Activated CD4-positive, CD25-positive, alpha-beta regulatory T cell (primary cell): ENCODE measurements at regions not wholly inside any gene's neighbourhood (a gene's known extent, or its start where the extent isn't known, plus 50 kb on each side); places are given as distances from the start of the nearest gene placed in this dataset.
"Not testable (repeated sequence)": the region's sequence is repeated elsewhere in the genome, so short reads cannot be mapped to it uniquely, and the experiment has no call there.

ENCODE experiments used
- DNase-seq, 4 experiments: peaks; one replicate each; lab custom pipeline; 2025; lab: John Stamatoyannopoulos, UW

- DNase-seq, result no peak
These were observed 147.9 kb upstream of the DPH6 start for GRCh38 chr15:35693886-35694285.

DNA sequence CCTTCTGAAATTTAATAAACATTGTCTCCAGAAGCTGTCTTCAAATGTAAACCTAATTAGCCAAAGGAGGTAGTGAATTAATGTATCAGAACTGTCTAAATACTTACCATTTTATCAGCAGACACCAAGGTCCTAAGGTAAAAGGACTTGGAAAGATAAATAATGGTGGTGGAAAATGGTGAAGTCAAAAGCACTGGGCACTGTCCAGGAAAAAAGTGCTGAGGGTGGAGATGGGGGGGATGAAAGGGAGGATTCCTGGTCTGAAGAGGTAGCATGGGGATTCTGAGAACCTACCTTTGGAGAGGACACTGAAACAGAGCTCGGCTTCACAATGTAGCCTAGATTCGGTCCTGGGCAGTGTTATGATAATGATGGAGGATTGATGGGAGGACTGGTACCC lies 149.0 kb upstream of the DPH6 start:
- no peak for DNase-seq

GRCh38 chr15:35696767-35697231 lies 150.8 kb upstream of the DPH6 start:
- DNase-seq, result no peak

DNA sequence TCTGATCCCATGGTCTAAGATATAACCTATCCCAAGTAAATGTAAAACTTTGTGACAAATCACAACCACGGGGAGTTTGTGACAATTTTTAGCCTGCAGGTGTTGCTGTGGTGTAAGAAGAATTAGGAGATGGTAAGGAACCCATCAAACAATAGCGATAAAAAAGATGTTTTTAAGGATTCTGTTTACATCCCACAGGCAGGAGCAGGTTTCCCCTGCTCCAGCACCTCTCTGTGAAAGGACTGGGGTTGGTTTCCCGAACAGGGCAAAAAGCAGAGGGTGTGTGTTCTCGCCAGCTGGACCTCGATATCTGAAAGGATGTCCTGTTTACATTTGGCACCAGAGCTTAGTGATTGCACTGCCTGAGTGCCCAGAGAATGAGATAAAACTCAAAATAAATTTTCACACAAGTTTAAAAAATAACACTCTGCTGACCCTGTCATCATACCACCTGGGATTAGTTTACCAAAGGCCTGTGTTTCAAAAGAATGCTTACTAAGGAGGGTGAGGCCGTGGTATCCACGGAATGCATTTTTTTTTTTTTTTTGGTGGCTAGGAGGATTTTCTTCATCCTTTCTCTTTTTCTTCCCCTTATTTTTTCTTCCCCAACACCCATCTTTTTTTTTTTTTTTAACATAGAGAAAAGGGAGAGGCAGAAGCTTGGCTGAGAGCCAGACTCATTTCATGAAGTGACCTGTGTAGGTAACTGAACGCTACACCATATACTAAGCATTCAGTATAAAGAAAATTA lies 151.8 kb upstream of the DPH6 start:
- DNase-seq, result no peak

- no peak for DNase-seq
These were observed 152.4 kb upstream of the DPH6 start for GRCh38 chr15:35698331-35698730.

GRCh38 chr15:35698966-35699575 lies 153.1 kb upstream of the DPH6 start:
- no peak for DNase-seq

DNA sequence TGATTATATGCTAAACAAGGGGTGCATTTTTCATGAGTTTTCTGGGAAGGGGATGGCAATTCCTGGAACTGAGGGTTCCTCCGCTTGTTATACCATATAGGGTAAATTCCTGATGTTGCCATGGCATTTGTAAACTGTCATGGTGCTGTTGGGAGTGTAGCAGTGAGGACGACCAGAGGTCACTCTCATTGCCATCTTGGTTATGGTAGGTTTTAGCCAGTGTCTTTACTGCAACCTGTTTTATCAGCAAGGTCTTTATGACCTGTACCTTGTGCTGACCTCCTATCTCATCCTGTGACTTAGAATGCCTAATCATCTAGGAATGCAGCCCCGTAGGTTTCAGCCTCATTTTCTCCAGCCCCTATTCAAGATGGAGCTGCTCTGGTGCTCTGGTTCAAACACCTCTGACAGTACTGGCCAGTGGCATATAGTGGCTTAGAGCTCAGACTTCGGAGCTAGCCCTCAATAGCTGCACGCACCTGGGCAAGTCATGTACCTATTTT lies 154.2 kb upstream of the DPH6 start:
- not testable (repeated sequence) for DNase-seq

DNA sequence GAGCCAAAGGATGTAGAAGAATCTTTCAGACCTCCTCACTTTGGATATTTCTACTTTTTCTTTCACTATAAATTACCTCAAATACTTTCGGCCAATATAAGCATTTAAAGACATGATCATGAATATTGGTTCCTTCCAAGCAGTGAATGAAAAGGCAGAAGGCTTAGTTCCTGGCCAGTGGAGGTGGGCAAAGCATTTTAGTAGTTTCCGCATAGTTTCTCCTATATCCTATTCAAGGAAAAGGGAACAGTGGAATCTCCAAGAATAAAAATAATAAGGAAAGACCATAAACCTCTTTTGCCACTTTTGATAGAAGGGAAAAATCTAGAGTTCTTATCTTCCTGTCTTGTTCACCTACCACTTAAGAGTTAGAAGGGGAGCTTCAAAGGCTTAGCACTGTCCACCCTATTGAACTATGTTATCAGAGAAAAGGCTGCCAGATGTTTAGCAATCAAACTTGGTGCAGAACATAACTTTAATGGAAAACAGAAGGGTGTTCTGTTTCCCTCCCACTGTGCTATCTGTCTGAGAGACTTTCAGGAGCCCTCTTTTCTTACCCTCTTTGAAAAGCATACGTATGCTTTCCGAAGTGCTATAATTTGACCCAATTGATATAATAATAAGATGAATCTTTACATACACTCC lies 155.6 kb upstream of the DPH6 start:
- DNase-seq, result no peak

DNA sequence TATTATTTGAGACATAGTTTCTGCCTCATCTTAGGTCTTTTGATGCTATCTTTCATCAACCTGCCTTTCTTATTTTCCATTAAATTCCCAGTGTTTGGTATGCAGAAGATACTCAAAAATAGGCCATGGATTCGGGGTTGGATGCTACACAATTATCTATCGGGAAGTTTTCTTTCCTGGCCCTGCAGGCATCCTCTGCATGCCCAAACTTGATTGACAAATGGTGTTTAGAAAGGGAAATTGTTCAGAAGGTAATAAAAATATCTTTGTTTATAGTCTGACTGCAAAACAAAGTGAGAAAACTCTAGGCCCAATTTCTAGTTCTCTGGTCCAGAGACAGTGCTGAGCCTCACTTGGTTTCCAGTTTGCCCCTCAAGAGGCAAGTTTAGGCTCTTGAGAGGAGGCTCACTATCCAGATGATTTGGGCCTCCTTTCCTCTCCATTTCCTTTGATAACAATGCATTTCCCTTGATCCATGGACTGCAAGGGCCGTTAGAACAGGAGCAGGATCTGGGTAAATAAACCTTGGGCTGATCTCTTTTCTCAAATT lies 157.1 kb upstream of the DPH6 start:
- no peak for DNase-seq

GRCh38 chr15:35705030-35705883 lies 159.3 kb upstream of the DPH6 start:
- DNase-seq, result no peak

DNA sequence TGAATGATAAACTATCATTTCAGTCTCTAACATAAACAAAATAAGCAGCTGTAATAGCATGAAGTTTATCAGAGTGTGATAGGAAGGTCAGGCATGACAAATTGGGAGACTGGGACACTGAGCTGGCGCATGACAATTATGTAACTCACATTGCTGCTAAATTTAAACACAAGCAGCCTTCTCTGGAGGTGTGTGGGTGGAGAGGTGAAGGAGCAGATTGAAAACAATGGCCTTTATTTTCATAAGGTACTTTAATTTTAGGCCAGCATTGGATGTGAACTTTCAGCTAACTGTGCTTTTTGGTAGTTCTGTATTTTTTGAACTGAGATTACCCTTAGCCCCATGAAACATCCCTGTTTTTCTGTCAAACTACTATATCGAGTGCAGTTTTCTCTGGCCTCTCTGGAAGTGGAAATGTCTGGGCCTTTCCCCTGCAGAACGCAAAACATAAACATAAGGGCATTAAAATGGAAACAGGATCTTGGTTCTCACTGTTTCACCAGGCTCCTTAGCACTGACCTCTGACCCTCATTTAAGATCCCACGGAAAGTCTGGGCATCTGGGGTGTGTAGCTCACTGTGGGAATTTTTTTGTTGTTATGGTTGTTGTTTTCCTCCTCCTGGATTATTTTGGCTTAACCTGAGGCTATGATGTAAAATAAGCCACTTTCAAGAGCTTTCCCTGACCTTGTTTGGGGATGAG lies 160.1 kb upstream of the DPH6 start:
- DNase-seq, result no peak

DNA sequence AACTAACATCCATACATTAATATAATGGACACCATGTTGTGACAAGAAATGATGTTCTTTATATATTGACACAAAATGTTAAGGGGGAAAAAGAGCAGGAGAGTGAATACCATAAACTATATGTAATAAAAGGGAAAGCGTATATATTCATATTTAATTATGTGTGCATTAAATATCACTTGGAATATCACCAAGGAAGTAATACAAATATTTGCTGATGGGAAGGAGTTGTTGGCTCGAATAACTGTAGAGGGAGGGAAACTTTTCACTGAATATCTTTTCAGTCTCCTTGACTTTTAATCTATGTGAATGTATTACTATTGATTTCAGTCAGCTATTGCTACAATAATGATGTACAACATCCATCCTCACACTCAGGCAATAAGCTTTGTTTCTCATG lies 167.0 kb upstream of the DPH6 start:
- DNase-seq, result no peak

- DNase-seq, result no peak
These were observed 167.8 kb upstream of the DPH6 start for GRCh38 chr15:35713733-35714132.

- no peak for DNase-seq
These were observed 171.8 kb upstream of the DPH6 start for GRCh38 chr15:35717721-35718120.

DNA sequence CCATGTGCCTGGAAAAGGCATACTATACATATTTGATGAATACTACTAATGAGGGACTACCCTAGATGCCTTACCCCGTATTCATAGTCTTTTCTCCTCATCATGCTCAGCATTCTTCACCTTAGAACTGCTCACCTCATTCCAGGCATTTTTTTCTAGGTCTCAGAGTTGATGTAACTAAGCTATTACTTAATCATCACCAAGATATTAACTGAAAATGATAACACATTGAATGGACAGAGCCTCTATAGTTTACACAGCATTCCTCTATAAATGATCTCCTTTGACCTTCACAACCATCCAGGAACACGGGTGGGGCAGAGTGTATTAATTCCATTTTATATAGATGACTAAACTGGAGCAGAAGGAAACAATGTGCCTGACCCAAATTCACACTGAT lies 174.1 kb upstream of the DPH6 start:
- DNase-seq, result no peak

- DNase-seq, result no peak
These were observed 175.0 kb upstream of the DPH6 start for GRCh38 chr15:35720984-35721383.

DNA sequence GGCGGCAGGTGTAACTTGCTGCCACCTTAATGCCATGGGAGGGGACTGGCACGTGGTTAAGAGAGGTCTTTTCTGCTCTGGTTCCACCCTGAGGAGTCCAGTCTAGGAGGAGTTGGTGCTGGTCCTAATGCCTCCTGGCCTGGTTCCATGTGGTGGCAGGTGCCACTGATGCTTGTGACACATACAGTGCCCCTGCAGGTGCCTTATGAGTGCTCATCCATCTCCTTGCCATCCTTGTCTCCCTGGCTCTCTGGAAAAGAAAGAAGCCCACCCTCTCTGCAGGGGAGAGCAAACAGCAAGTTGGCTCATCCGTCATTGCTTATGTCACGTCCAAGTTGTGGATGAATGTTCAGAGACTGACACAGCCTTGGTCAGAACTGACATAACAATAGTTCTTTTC lies 175.8 kb upstream of the DPH6 start:
- no peak for DNase-seq

- no peak for DNase-seq
These were observed 176.5 kb upstream of the DPH6 start for GRCh38 chr15:35722501-35722900.

DNA sequence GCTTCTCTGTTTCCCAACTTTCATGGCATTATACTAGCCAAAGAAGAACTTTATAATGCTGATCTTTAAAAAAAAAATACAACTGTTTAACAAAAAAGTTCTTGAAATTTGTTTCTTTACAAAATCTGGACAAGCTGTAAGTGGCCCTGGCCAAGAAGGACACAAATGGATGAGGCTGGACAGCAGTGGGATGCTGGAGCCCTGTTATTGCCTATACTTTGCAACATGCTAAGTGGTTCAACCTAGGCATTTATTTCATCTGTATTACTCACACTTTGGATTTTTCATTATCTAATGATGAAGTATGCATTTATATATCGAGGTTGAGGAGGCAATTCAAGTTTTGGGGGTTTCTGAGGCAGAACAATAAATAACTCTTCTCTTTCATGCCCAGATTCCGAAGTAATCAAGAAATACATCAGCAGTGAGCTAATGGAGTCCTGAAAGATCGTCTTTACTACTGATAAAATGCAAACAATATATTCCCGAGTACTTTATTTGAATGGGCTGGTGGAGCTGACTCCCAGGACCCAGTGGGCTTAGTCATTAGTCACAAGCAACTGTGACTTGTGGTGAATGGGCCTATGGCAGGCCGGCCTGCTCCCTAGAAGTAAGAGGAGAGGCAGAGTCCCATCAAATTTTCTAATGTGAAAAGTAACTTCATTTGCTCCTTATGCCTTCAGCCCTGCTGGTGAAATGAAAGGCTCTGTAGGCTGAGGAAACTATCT lies 177.3 kb upstream of the DPH6 start:
- no peak for DNase-seq

DNA sequence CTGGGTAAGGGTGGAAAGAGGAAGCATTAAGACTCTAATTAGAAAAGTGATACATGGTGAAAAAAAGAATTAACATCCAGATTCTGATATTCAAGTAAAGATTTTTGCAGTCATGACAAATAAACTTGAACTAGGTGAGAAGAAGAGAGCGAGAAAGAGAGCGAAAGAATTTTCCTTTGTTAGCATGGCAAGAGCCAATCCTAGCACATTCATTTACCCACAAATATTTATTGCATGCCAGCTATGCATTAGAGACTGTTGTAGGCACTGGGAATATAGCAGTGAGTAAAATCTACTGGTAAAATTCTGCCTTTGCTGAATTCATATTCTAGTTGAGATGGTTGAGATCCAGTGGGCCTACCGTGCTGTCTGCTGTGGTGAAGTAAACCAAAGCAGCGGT lies 177.9 kb upstream of the DPH6 start:
- no peak for DNase-seq

DNA sequence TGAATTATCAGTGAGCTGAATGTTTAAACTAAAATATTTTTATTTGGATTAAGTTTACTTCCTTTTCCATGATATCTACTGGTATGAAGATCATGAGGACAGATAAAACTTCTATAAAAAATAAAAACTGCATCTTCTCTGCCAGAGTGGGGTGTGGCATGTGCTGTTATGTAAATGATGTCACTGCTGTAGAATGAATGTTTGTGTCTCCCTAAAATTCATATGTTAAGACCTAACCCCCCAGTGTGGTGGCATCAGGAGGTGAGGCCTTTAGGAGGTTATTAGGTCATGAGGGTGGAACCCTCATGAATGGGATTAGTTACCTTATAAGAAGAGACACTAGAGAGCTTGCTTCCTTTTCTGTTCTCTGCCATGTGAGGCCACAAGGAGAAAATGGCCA lies 178.7 kb upstream of the DPH6 start:
- DNase-seq, result no peak
